ENCODE measurements at regions not wholly inside any gene's neighbourhood (a gene's known extent, or its start where the extent isn't known, plus 50 kb on each side); places are given as distances from the start of the nearest gene placed in this dataset.

- DNase-seq = no peak
Observed at GRCh38 chr10:105351187-105351586, 710.1 kb downstream of the SORCS3 start.

GRCh38 chr10:105347487-105347886 is 706.4 kb downstream of the SORCS3 start:
- ATAC-seq (no peak), DNase-seq (no peak)
- TF ChIP-seq CTCF (IDR thresholded peaks at IDR 0.05) (no peak), POLR2A (IDR thresholded peaks at IDR 0.05) (no peak)
- Histone ChIP-seq H3K27ac (no peak overlapping the region), H3K4me3 (no peak overlapping the region), H3K27me3 (no peaks in the 10 kb centered on the region), H3K9me3 (no peaks in the 10 kb centered on the region), H3K4me1 (no peaks in the 10 kb centered on the region), H3K36me3 (no peaks in the 10 kb centered on the region)
- 49% methylated on average over 2 of the region's 2 CpGs for WGBS (ENCODE audit: insufficient coverage, low coverage, low lambda C conversion rate, missing lambda C conversion rate)
- intact Hi-C loops (cut with DNase I) = no loop called here

More at GRCh38 chr10:105351187-105351586, 710.1 kb downstream of the SORCS3 start:
- Histone ChIP-seq H3K9me3 (no peaks in the 10 kb centered on the region), H3K27me3 (no peaks in the 10 kb centered on the region), H3K36me3 (no peaks in the 10 kb centered on the region), H3K27ac (no peak overlapping the region), H3K4me3 (no peak overlapping the region), H3K4me1 (no peaks in the 10 kb centered on the region)
- no CpG with 5 or more reads among the region's 2 CpGs for WGBS (ENCODE audit: insufficient coverage, low coverage, low lambda C conversion rate, missing lambda C conversion rate)
- TF ChIP-seq POLR2A (IDR thresholded peaks at IDR 0.05) (no peak), CTCF (IDR thresholded peaks at IDR 0.05) (no peak)
- ATAC-seq = no peak
- intact Hi-C loops (cut with DNase I) = no loop called here

DNA sequence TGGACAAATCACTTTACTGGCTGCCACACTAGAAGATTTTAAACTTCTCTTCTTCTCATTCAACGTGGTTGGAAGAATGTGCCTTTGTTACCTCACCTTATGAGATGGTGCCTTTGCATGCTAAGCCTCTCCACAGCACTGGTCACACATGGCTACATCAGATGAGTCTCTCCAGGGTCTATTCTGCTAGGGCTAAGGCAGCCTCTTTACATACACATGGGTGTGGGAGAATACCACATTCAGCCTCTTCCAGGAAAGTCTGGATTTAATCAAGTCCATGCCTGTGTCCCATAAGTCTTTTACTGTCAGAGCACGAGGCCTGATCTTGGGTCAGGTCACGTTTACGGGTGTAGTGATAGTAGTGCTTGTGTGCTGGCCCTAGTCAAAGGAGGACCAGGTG is 701.5 kb downstream of the SORCS3 start:
- no peak for TF ChIP-seq CTCF (IDR thresholded peaks at IDR 0.05)
- no peak for TF ChIP-seq POLR2A (IDR thresholded peaks at IDR 0.05)
- no peaks in the 10 kb centered on the region for H3K9me3 ChIP-seq
- H3K27ac ChIP-seq = no peak overlapping the region
- DNase-seq (no peak), ATAC-seq (no peak)
- no peak overlapping the region for H3K4me3 ChIP-seq
- intact Hi-C loops (cut with DNase I) = no loop called here
- no peaks in the 10 kb centered on the region for H3K27me3 ChIP-seq
- 11% methylated on average over 3 of the region's 4 CpGs for WGBS (ENCODE audit: insufficient coverage, low coverage, low lambda C conversion rate, missing lambda C conversion rate)
- H3K36me3 ChIP-seq = no peaks in the 10 kb centered on the region
- no peaks in the 10 kb centered on the region for H3K4me1 ChIP-seq

GRCh38 chr10:105339669-105340068 is 698.6 kb downstream of the SORCS3 start:
- no peaks in the 10 kb centered on the region for H3K4me1 ChIP-seq
- no peak for TF ChIP-seq CTCF (IDR thresholded peaks at IDR 0.05)
- TF ChIP-seq POLR2A (IDR thresholded peaks at IDR 0.05) = no peak
- H3K9me3 ChIP-seq = no peaks in the 10 kb centered on the region
- DNase-seq (no peak), ATAC-seq (no peak)
- no peak overlapping the region for H3K4me3 ChIP-seq
- intact Hi-C loops (cut with DNase I) = no loop called here
- 36% methylated on average over 1 of the region's 1 CpG for WGBS (ENCODE audit: insufficient coverage, low coverage, low lambda C conversion rate, missing lambda C conversion rate)
- no peaks in the 10 kb centered on the region for H3K27me3 ChIP-seq
- no peaks in the 10 kb centered on the region for H3K36me3 ChIP-seq
- H3K27ac ChIP-seq = no peak overlapping the region

DNA sequence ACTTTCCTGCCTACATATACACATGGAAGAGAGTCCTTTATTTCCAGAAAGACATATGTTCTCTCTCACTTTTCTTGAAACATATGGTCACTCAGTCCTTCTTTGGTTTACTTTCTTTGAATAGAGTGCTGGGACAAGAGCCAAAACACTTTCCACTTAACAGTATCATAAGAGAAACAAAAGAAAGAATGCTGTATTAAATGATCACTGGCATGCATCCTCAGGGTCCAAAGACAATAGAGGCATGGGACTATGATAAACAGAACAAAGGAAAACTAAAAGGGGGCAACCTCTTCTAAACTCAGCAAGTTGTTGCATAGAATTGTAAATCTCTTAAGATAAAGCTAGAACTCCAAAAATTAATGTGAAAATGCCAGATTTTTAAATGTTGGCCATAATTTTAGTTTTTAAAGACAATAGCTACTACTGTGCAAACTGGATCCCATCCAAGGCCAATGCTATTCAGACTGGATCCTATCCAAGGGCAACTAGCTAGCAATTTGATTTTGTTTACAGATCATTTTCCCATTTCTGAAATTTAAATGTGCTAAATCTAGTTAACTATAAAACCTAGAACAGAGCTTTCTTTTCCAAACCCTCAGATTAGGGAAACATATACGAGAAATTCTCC is 687.5 kb downstream of the SORCS3 start:
- TF ChIP-seq CTCF (IDR thresholded peaks at IDR 0.05) = no peak
- no peak for TF ChIP-seq POLR2A (IDR thresholded peaks at IDR 0.05)
- WGBS (ENCODE audit: insufficient coverage, low coverage, low lambda C conversion rate, missing lambda C conversion rate) = 31% methylated on average over 1 of the region's 1 CpG

More for the DNA sequence above, 687.5 kb downstream of the SORCS3 start:
- ATAC-seq (no peak), DNase-seq (no peak)
- Histone ChIP-seq H3K4me3 (no peak overlapping the region), H3K27ac (no peak overlapping the region), H3K9me3 (no peaks in the 10 kb centered on the region), H3K27me3 (no peaks in the 10 kb centered on the region), H3K4me1 (no peaks in the 10 kb centered on the region), H3K36me3 (no peaks in the 10 kb centered on the region)
- intact Hi-C loops (cut with DNase I) = no loop called here

Data from right lobe of liver (tissue), 6 donors.